ENCODE measurements at regions not wholly inside any gene's neighbourhood (a gene's known extent, or its start where the extent isn't known, plus 50 kb on each side); places are given as distances from the start of the nearest gene placed in this dataset.
"Not testable (repeated sequence)": the region's sequence is repeated elsewhere in the genome, so short reads cannot be mapped to it uniquely, and the experiment has no call there.

- H2BK120ac ChIP-seq (ENCODE audit: low read depth, low read length); H4K91ac ChIP-seq (ENCODE audit: low read length); H3K79me1 ChIP-seq (replicated peaks; ENCODE audit: low read length, poor library complexity, severe bottlenecking); H3K4ac ChIP-seq (ENCODE audit: low read depth in 1 of 2, low read length in 2 of 2); H3K36me3 ChIP-seq (ENCODE audit: control insufficient read depth in 1 of 2, insufficient read depth in 2 of 2, low read depth in 1 of 2, low read length in 2 of 2); H3K14ac ChIP-seq (ENCODE audit: low read length in 2 of 2); H3K18ac ChIP-seq (ENCODE audit: low read depth in 1 of 2, low read length in 2 of 2); H2BK15ac ChIP-seq (ENCODE audit: low read depth, poor library complexity, severe bottlenecking); H3K4me3 ChIP-seq (ENCODE audit: insufficient read depth in 1 of 2, low read depth in 1 of 2, low read length in 2 of 2); H4K8ac ChIP-seq (ENCODE audit: low read length); DNase-seq; H3K23ac ChIP-seq (ENCODE audit: low read length in 2 of 2); H2BK12ac ChIP-seq (ENCODE audit: low read length in 2 of 2); H2AFZ ChIP-seq (ENCODE audit: low read depth, low read length); H2BK5ac ChIP-seq (ENCODE audit: low read depth, low read length, poor library complexity, severe bottlenecking); H3K9me3 ChIP-seq (ENCODE audit: control insufficient read depth, low read length); H3K9ac ChIP-seq (ENCODE audit: low read length); H3K27me3 ChIP-seq (ENCODE audit: control insufficient read depth in 1 of 2, insufficient read depth in 1 of 2, low read length in 2 of 2); H3K27ac ChIP-seq (ENCODE audit: low read length, poor library complexity, severe bottlenecking); H3K4me2 ChIP-seq (ENCODE audit: low read length, poor library complexity, severe bottlenecking); H3K4me1 ChIP-seq (ENCODE audit: control insufficient read depth, insufficient read depth, low read depth, low read length); H2AK5ac ChIP-seq (ENCODE audit: low read length, severe bottlenecking): not testable (repeated sequence)
- WGBS: 100% methylated on average over 1 of the region's 2 CpGs
Observed at GRCh38 chr21:27902904-27903303, 936.0 kb upstream of the ADAMTS5 start.

DNA sequence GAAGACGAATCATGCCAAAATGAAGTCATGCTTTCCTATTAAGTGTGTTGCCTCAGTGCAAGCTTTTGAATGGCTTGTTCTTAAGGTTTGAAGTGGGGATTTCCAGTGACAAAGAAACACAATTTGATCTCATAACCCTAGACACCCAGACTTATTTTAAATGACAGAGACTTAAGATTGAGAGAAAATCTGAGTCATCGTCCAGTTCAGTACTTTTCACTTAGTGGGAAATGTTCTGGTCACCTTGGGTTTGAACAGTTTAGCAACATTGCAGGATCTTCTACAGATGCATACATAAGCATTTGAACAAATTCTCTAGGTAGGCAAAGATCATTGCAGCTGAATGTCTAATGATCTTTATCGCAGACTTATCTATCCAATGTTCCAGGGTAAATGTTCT is 926.7 kb upstream of the ADAMTS5 start:
- H3K14ac ChIP-seq (ENCODE audit: low read length in 2 of 2); H3K4me2 ChIP-seq (ENCODE audit: low read length, poor library complexity, severe bottlenecking): not testable (repeated sequence)

GRCh38 chr21:27891495-27891894 is 924.6 kb upstream of the ADAMTS5 start:
- H4K91ac ChIP-seq (ENCODE audit: low read length); H3K4ac ChIP-seq (ENCODE audit: low read depth in 1 of 2, low read length in 2 of 2); H2BK12ac ChIP-seq (ENCODE audit: low read length in 2 of 2); H3K4me2 ChIP-seq (ENCODE audit: low read length, poor library complexity, severe bottlenecking); H2AFZ ChIP-seq (ENCODE audit: low read depth, low read length); H3K23ac ChIP-seq (ENCODE audit: low read length in 2 of 2); H3K27ac ChIP-seq (ENCODE audit: low read length, poor library complexity, severe bottlenecking); H3K36me3 ChIP-seq (ENCODE audit: control insufficient read depth in 1 of 2, insufficient read depth in 2 of 2, low read depth in 1 of 2, low read length in 2 of 2); H3K4me1 ChIP-seq (ENCODE audit: control insufficient read depth, insufficient read depth, low read depth, low read length); H3K79me1 ChIP-seq (replicated peaks; ENCODE audit: low read length, poor library complexity, severe bottlenecking); H2BK15ac ChIP-seq (ENCODE audit: low read depth, poor library complexity, severe bottlenecking); H3K27me3 ChIP-seq (ENCODE audit: control insufficient read depth in 1 of 2, insufficient read depth in 1 of 2, low read length in 2 of 2); H2BK120ac ChIP-seq (ENCODE audit: low read depth, low read length); H2AK5ac ChIP-seq (ENCODE audit: low read length, severe bottlenecking); H4K8ac ChIP-seq (ENCODE audit: low read length); H3K4me3 ChIP-seq (ENCODE audit: insufficient read depth in 1 of 2, low read depth in 1 of 2, low read length in 2 of 2); H2BK5ac ChIP-seq (ENCODE audit: low read depth, low read length, poor library complexity, severe bottlenecking); H3K9ac ChIP-seq (ENCODE audit: low read length); H3K9me3 ChIP-seq (ENCODE audit: control insufficient read depth, low read length); H3K14ac ChIP-seq (ENCODE audit: low read length in 2 of 2); H3K18ac ChIP-seq (ENCODE audit: low read depth in 1 of 2, low read length in 2 of 2): not testable (repeated sequence)
- peak; percentile 52 for DNase-seq
- no CpG with 5 or more reads among the region's 4 CpGs for WGBS

More for the DNA sequence above, 926.7 kb upstream of the ADAMTS5 start:
- not testable (repeated sequence) for H2BK15ac ChIP-seq (ENCODE audit: low read depth, poor library complexity, severe bottlenecking); H3K4me3 ChIP-seq (ENCODE audit: insufficient read depth in 1 of 2, low read depth in 1 of 2, low read length in 2 of 2); H3K79me1 ChIP-seq (replicated peaks; ENCODE audit: low read length, poor library complexity, severe bottlenecking); H4K8ac ChIP-seq (ENCODE audit: low read length); H3K9ac ChIP-seq (ENCODE audit: low read length); H2BK120ac ChIP-seq (ENCODE audit: low read depth, low read length); H3K18ac ChIP-seq (ENCODE audit: low read depth in 1 of 2, low read length in 2 of 2); H3K23ac ChIP-seq (ENCODE audit: low read length in 2 of 2); H3K9me3 ChIP-seq (ENCODE audit: control insufficient read depth, low read length); H2AFZ ChIP-seq (ENCODE audit: low read depth, low read length); H3K36me3 ChIP-seq (ENCODE audit: control insufficient read depth in 1 of 2, insufficient read depth in 2 of 2, low read depth in 1 of 2, low read length in 2 of 2); H2BK12ac ChIP-seq (ENCODE audit: low read length in 2 of 2); H3K27ac ChIP-seq (ENCODE audit: low read length, poor library complexity, severe bottlenecking); H3K4me1 ChIP-seq (ENCODE audit: control insufficient read depth, insufficient read depth, low read depth, low read length); H2BK5ac ChIP-seq (ENCODE audit: low read depth, low read length, poor library complexity, severe bottlenecking); H4K91ac ChIP-seq (ENCODE audit: low read length); H2AK5ac ChIP-seq (ENCODE audit: low read length, severe bottlenecking); H3K4ac ChIP-seq (ENCODE audit: low read depth in 1 of 2, low read length in 2 of 2); H3K27me3 ChIP-seq (ENCODE audit: control insufficient read depth in 1 of 2, insufficient read depth in 1 of 2, low read length in 2 of 2)
- WGBS: 67% methylated on average over 1 of the region's 3 CpGs
- peak; percentile 53 for DNase-seq

DNA sequence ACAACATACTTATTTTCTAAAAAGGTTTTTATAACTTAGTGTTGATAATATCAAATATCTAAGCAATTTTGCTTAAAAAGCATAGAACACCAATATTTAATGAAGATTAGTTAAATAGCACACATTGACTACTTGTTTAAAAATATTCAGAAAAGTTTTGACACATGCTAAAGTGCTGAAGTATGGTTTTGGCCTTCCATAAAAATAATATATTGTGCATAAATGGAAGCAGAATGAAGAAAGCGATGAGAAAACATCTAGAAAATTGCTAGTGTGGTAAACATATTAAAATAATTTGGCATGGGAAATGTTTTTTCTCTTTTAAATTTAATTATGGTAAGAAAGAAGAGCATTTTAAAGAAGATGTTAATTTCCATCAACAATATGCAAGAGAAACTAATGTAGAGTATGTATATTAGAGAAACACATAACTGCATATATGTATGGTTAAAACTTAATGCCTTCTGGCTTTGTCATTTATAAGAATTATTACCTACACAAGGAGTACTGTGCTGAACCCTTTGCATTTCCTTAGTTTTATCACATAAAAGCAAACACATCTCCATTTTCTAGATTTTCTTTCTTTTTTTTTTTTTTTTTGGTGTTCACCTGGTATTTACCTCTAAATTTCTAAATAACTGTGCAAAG is 921.0 kb upstream of the ADAMTS5 start:
- not testable (repeated sequence) for H2BK12ac ChIP-seq (ENCODE audit: low read length in 2 of 2)

More for the DNA sequence above, 921.0 kb upstream of the ADAMTS5 start:
- not testable (repeated sequence) for H2BK15ac ChIP-seq (ENCODE audit: low read depth, poor library complexity, severe bottlenecking); H3K79me1 ChIP-seq (replicated peaks; ENCODE audit: low read length, poor library complexity, severe bottlenecking); H2BK120ac ChIP-seq (ENCODE audit: low read depth, low read length); H3K14ac ChIP-seq (ENCODE audit: low read length in 2 of 2); H2AK5ac ChIP-seq (ENCODE audit: low read length, severe bottlenecking); H4K8ac ChIP-seq (ENCODE audit: low read length); H2AFZ ChIP-seq (ENCODE audit: low read depth, low read length); H3K27ac ChIP-seq (ENCODE audit: low read length, poor library complexity, severe bottlenecking); H3K23ac ChIP-seq (ENCODE audit: low read length in 2 of 2); H4K91ac ChIP-seq (ENCODE audit: low read length); DNase-seq; H3K27me3 ChIP-seq (ENCODE audit: control insufficient read depth in 1 of 2, insufficient read depth in 1 of 2, low read length in 2 of 2); H3K18ac ChIP-seq (ENCODE audit: low read depth in 1 of 2, low read length in 2 of 2); H3K9ac ChIP-seq (ENCODE audit: low read length); H3K4me3 ChIP-seq (ENCODE audit: insufficient read depth in 1 of 2, low read depth in 1 of 2, low read length in 2 of 2); H3K4ac ChIP-seq (ENCODE audit: low read depth in 1 of 2, low read length in 2 of 2); H3K4me2 ChIP-seq (ENCODE audit: low read length, poor library complexity, severe bottlenecking); H3K36me3 ChIP-seq (ENCODE audit: control insufficient read depth in 1 of 2, insufficient read depth in 2 of 2, low read depth in 1 of 2, low read length in 2 of 2); H3K9me3 ChIP-seq (ENCODE audit: control insufficient read depth, low read length); H3K4me1 ChIP-seq (ENCODE audit: control insufficient read depth, insufficient read depth, low read depth, low read length); H2BK5ac ChIP-seq (ENCODE audit: low read depth, low read length, poor library complexity, severe bottlenecking)
- WGBS: no CpG with 5 or more reads among the region's 1 CpG
